Panc1 (cell line): ENCODE measurements at regions not wholly inside any gene's neighbourhood (a gene's known extent, or its start where the extent isn't known, plus 50 kb on each side); places are given as distances from the start of the nearest gene placed in this dataset.

ENCODE experiments used
- ATAC-seq: fragments of 200-7000 bp; cut with Tn5 transposase; 2 replicates; pipeline ENCODE4 v1.9.1; 2020; ENCODE audit warnings: mild to moderate bottlenecking, moderate library complexity
- BruUV-seq: library from RNA; stranded (reverse); fragments of 400-500 nt; replicated peaks from 2 replicates; lab custom pipeline; 2021; lab: Mats Ljungman, UMichigan
- CTCF ChIA-PET: fragments of 300-600 bp; sonication (Branson Sonifier 250); formaldehyde crosslinking; loops from one replicate; lab custom pipeline; 2022; ENCODE audit warnings: antibody characterized with exemption; lab: Charles Lee
- POLR2A ChIA-PET: fragments of 300-600 bp; sonication (Branson Sonifier 250); formaldehyde crosslinking; loops from one replicate; lab custom pipeline; 2022; ENCODE audit warnings: antibody characterized with exemption; lab: Charles Lee
- DNase-seq: peaks from one replicate; pipeline ENCODE4 v3.0.0-alpha.2; 2010; ENCODE audit warnings: low read depth, low spot score
- H3K27ac ChIP-seq: 2 replicates; pipeline ENCODE4 v1.5.1; 2011; ENCODE audit warnings: mild to moderate bottlenecking, low read length, inconsistent platforms
- H3K27me3 ChIP-seq: fragments of 200-500 bp; sonication (Bioruptor generic); 2 replicates; pipeline ENCODE4 v1.6.0; 2014; ENCODE audit warnings: low read length, inconsistent platforms; ENCODE audit not compliant: control insufficient read depth, insufficient read depth
- H3K36me3 ChIP-seq: fragments of 200-500 bp; sonication (Bioruptor generic); 2 replicates; pipeline ENCODE4 v1.5.1; 2014; ENCODE audit warnings: inconsistent platforms, mild to moderate bottlenecking, low read length, moderate library complexity; ENCODE audit not compliant: control insufficient read depth, insufficient read depth
- H3K4me1 ChIP-seq: 2 replicates; pipeline ENCODE4 v1.5.1; 2011; ENCODE audit warnings: inconsistent platforms, mild to moderate bottlenecking, low read length, moderate library complexity; ENCODE audit not compliant: control insufficient read depth, insufficient read depth
- H3K4me3 ChIP-seq, 2 experiments: 2 replicates each; pipeline ENCODE4 v1.5.1; 2011 to 2012; ENCODE audit warnings: low read depth in 2 of 2, low read length in 2 of 2, mild to moderate bottlenecking in 2 of 2, inconsistent platforms in 1 of 2, moderate library complexity in 1 of 2
- H3K9me3 ChIP-seq: fragments of 200-500 bp; sonication (Bioruptor generic); 2 replicates; pipeline ENCODE4 v1.5.1; 2014; ENCODE audit warnings: low read depth, mild to moderate bottlenecking, inconsistent platforms, low read length, moderate library complexity; ENCODE audit not compliant: control insufficient read depth, insufficient read depth
- CTCF ChIP-seq: fragments of 450-650 bp; IDR thresholded peaks from 2 replicates; pipeline ENCODE4 v1.5.1; 2017; ENCODE audit warnings: mild to moderate bottlenecking
- POLR2AphosphoS5 ChIP-seq: IDR thresholded peaks from 2 replicates; pipeline ENCODE4 v1.6.1; 2012; ENCODE audit warnings: mild to moderate bottlenecking, low read depth, low read length, moderate library complexity
- REST ChIP-seq, 2 experiments: IDR thresholded peaks; 2 replicates each; pipeline ENCODE4 v1.6.1; 2011 to 2012; ENCODE audit warnings: low read depth in 2 of 2, control low read depth in 1 of 2, low read length in 1 of 2, mild to moderate bottlenecking in 1 of 2, moderate library complexity in 1 of 2; ENCODE audit not compliant: insufficient read depth in 1 of 2
- SIN3A ChIP-seq: IDR thresholded peaks from 2 replicates; pipeline ENCODE4 v1.6.1; 2012; ENCODE audit warnings: low read depth, mild to moderate bottlenecking, low read length, moderate library complexity, borderline replicate concordance; ENCODE audit not compliant: insufficient read depth
- TCF7L2 ChIP-seq: IDR thresholded peaks from 2 replicates; pipeline ENCODE4 v1.6.1; 2011; ENCODE audit warnings: mild to moderate bottlenecking, low read depth, low read length, inconsistent platforms
- in situ Hi-C: cut with HindIII; loops from 2 replicates; pipeline ENCODE4 v1.10.0; 2016; ENCODE audit warnings: low sequenced_read_pairs, low pct_unique_long_range_greater_than_20kb
- intact Hi-C: fragments of 100-400 bp; cut with micrococcal nuclease; formaldehyde crosslinking; loops from one replicate; pipeline ENCODE4 v1.10.0; 2022; ENCODE audit not compliant: unreplicated experiment

- Histone ChIP-seq H3K36me3 (no peaks in the 10 kb centered on the region), H3K4me1 (peaks cover 77% of the 10 kb centered on the region), H3K27me3 (no peaks in the 10 kb centered on the region), H3K9me3 (no peaks in the 10 kb centered on the region), H3K4me3 (no peak overlapping the region), H3K27ac (peak overlapping the region; percentile 83)
- ChIA-PET CTCF (interaction anchor here (0.6 to 1.6 kb wide), 3 partner anchors 25 to 94 kb away, joined by 3 to 4 read pairs (median 4); no protein-coding TSS in a partner anchor), POLR2A (interaction anchor here (0.9 kb wide), 1 partner anchor 85 kb away, joined by 5 read pairs; no protein-coding TSS in a partner anchor)
- BruUV-seq, result no TSS peak
- peak; percentile 67 for DNase-seq
- intact Hi-C loops (loop anchor here (5.0 kb wide), 1 partner anchor 120 kb away; no protein-coding TSS in a partner anchor), in situ Hi-C loops (no loop called here)
- TF ChIP-seq SIN3A, result no peak
- TF ChIP-seq CTCF, result peak; percentile 85
- TF ChIP-seq POLR2AphosphoS5, result no peak
- peak; percentile 75 for ATAC-seq
These were observed 114.9 kb upstream of the DST start for GRCh38 chr6:56757588-56757984.

- no peak for DNase-seq
- in situ Hi-C loops, result no loop called here
- POLR2A ChIA-PET, result interaction anchor here (0.6 to 0.9 kb wide), 3 partner anchors 27 to 86 kb away, joined by 4 to 5 read pairs (median 4); no protein-coding TSS in a partner anchor
- ATAC-seq, result peak; percentile 26
- peaks cover 83% of the 10 kb centered on the region for H3K4me1 ChIP-seq
- no peaks in the 10 kb centered on the region for H3K27me3 ChIP-seq
- H3K27ac ChIP-seq, result peak overlapping the region; percentile 83
- H3K36me3 ChIP-seq, result no peaks in the 10 kb centered on the region
- TF ChIP-seq REST (IDR thresholded peaks at IDR 0.05; ENCODE audit: insufficient read depth in 1 of 2, low read depth in 2 of 2, low read length in 1 of 2), result no peak
- no peak for TF ChIP-seq CTCF
- TF ChIP-seq SIN3A, result no peak
- no peak for TF ChIP-seq TCF7L2
- no peak for TF ChIP-seq POLR2AphosphoS5
- CTCF ChIA-PET, result interaction anchor here (0.6 to 1.6 kb wide), 4 partner anchors 24 to 119 kb away, joined by 3 to 4 read pairs (median 4); no protein-coding TSS in a partner anchor
- BruUV-seq, result no TSS peak
- no peaks in the 10 kb centered on the region for H3K9me3 ChIP-seq
- H3K4me3 ChIP-seq, result no peak overlapping the region
- intact Hi-C loops, result loop anchor here (5.0 kb wide), 1 partner anchor 120 kb away; no protein-coding TSS in a partner anchor
These were observed 114.3 kb upstream of the DST start for GRCh38 chr6:56756791-56757587.
